Adrenal gland (tissue), 5 donors: ENCODE measurements at regions not wholly inside any gene's neighbourhood (a gene's known extent, or its start where the extent isn't known, plus 50 kb on each side); places are given as distances from the start of the nearest gene placed in this dataset.

Source experiments
- CTCF ChIP-seq, 6 experiments: fragments of 450-650 bp in 4 of 6; fragments of 200-600 bp in 2 of 6; sonication (generic) in 1 of 6; IDR thresholded peaks; 1 replicate in 5 of 6; 2 replicates in 1 of 6; pipeline versions ENCODE4 v1.5.1 to v1.8.0; 2016 to 2021; ENCODE audit warnings: antibody characterized with exemption in 6 of 6, mild to moderate bottlenecking in 2 of 6, moderate library complexity in 1 of 6
- POLR2A ChIP-seq, 2 donors: fragments of 450-650 bp; IDR thresholded peaks; one replicate each; pipeline ENCODE4 v1.6.1; 2017; ENCODE audit warnings: antibody characterized with exemption in 2 of 2, mild to moderate bottlenecking in 2 of 2, moderate library complexity in 1 of 2
- donor health status: DM: no; HTN: no; CAD: no.

- TF ChIP-seq CTCF (IDR thresholded peaks at IDR 0.05) (no peak), POLR2A (IDR thresholded peaks at IDR 0.05) (no peak)
Measured at GRCh38 chr2:71937396-71937795, 210.3 kb downstream of the CYP26B1 start.
